Neural progenitor cell (in vitro differentiated cells): ENCODE measurements at regions not wholly inside any gene's neighbourhood (a gene's known extent, or its start where the extent isn't known, plus 50 kb on each side); places are given as distances from the start of the nearest gene placed in this dataset.

Experiments
- DNase-seq: peaks from one replicate; pipeline ENCODE4 v3.0.0-alpha.2; 2016; ENCODE audit warnings: low spot score
- H2AFZ ChIP-seq: fragments of 200-600 bp; sonication (generic); replicated peaks from 2 replicates; pipeline ENCODE4 v1.6.1; 2016; ENCODE audit warnings: antibody characterized with exemption
- H3F3A ChIP-seq: fragments of 200-600 bp; sonication (generic); 2 replicates; pipeline ENCODE4 v1.6.1; 2016; ENCODE audit warnings: antibody characterized with exemption, low read depth
- H3K27ac ChIP-seq: fragments of 200-600 bp; sonication (generic); 2 replicates; pipeline ENCODE4 v1.5.1; 2016; ENCODE audit warnings: mild to moderate bottlenecking
- H3K27me3 ChIP-seq: fragments of 200-600 bp; sonication (generic); 2 replicates; pipeline ENCODE4 v1.6.1; 2016; ENCODE audit warnings: mild to moderate bottlenecking, moderate library complexity
- H3K36me3 ChIP-seq: fragments of 200-600 bp; sonication (generic); 2 replicates; pipeline ENCODE4 v1.5.1; 2016
- H3K4me1 ChIP-seq: fragments of 200-600 bp; sonication (generic); 2 replicates; pipeline ENCODE4 v1.6.1; 2016; ENCODE audit warnings: mixed run types
- H3K4me2 ChIP-seq: fragments of 200-600 bp; sonication (generic); 2 replicates; pipeline ENCODE4 v1.6.1; 2016
- H3K4me3 ChIP-seq: fragments of 200-600 bp; sonication (generic); 2 replicates; pipeline ENCODE4 v1.5.1; 2016
- H3K79me2 ChIP-seq: fragments of 200-600 bp; sonication (generic); 2 replicates; pipeline ENCODE4 v1.6.1; 2016; ENCODE audit warnings: low read depth
- H3K9ac ChIP-seq: fragments of 200-600 bp; sonication (generic); 2 replicates; pipeline ENCODE4 v1.6.1; 2016
- H3K9me3 ChIP-seq: fragments of 200-600 bp; sonication (generic); 2 replicates; pipeline ENCODE4 v1.5.1; 2016; ENCODE audit warnings: low read depth
- H4K20me1 ChIP-seq: fragments of 200-600 bp; sonication (generic); 2 replicates; pipeline ENCODE4 v1.6.1; 2016; ENCODE audit warnings: low read depth
- H3K27ac Mint-ChIP-seq: 3 replicates; pipeline ENCODE4 v1.8.0; 2021; ENCODE audit warnings: mixed read lengths
- H3K27me3 Mint-ChIP-seq: 2 replicates; pipeline ENCODE4 v1.8.0; 2022; ENCODE audit warnings: low read depth, mild to moderate bottlenecking, inconsistent platforms, moderate library complexity, mixed read lengths; ENCODE audit not compliant: insufficient read depth
- H3K36me3 Mint-ChIP-seq: 3 replicates; pipeline ENCODE4 v1.8.0; 2021; ENCODE audit warnings: mixed read lengths
- H3K4me1 Mint-ChIP-seq: 3 replicates; pipeline ENCODE4 v1.8.0; 2021; ENCODE audit warnings: mixed read lengths
- H3K4me3 Mint-ChIP-seq: 3 replicates; pipeline ENCODE4 v1.8.0; 2021; ENCODE audit warnings: mild to moderate bottlenecking, moderate library complexity, mixed read lengths
- H3K9me3 Mint-ChIP-seq: 3 replicates; pipeline ENCODE4 v1.8.0; 2020; ENCODE audit warnings: mixed read lengths
- CTCF ChIP-seq: fragments of 200-600 bp; sonication (generic); IDR thresholded peaks from 2 replicates; pipeline ENCODE4 v1.5.1; 2017; ENCODE audit warnings: antibody characterized with exemption, mild to moderate bottlenecking
- EZH2 ChIP-seq: fragments of 200-600 bp; sonication (generic); IDR thresholded peaks from 2 replicates; pipeline ENCODE4 v1.6.1; 2017; ENCODE audit warnings: antibody characterized with exemption, mild to moderate bottlenecking, moderate library complexity
- EZH2phosphoT487 ChIP-seq: fragments of 200-600 bp; sonication (generic); IDR thresholded peaks from 2 replicates; pipeline ENCODE4 v1.6.1; 2017; ENCODE audit warnings: antibody characterized with exemption

- H3K9ac ChIP-seq: no peak overlapping the region
- H3K36me3 ChIP-seq: no peaks in the 10 kb centered on the region
- no peaks in the 10 kb centered on the region for H3K79me2 ChIP-seq
- Mint-ChIP-seq H3K4me1 (peaks cover 41% of the 10 kb centered on the region), H3K36me3 (no peaks in the 10 kb centered on the region), H3K4me3 (no peak overlapping the region), H3K27ac (no peak overlapping the region), H3K27me3 (peaks cover 3% of the 10 kb centered on the region), H3K9me3 (no peaks in the 10 kb centered on the region)
- H3K4me3 ChIP-seq: no peak overlapping the region
- DNase-seq: no peak
- no peaks in the 10 kb centered on the region for H3K9me3 ChIP-seq
- TF ChIP-seq EZH2phosphoT487 (no peak), CTCF (no peak), EZH2 (no peak)
- H4K20me1 ChIP-seq: no peaks in the 10 kb centered on the region
- H3K27ac ChIP-seq: no peak overlapping the region
- no peak overlapping the region for H2AFZ ChIP-seq
- peaks cover 6% of the 10 kb centered on the region for H3K4me1 ChIP-seq
- peaks cover 3% of the 10 kb centered on the region for H3F3A ChIP-seq
- no peaks in the 10 kb centered on the region for H3K27me3 ChIP-seq
- no peak overlapping the region for H3K4me2 ChIP-seq
Observed at GRCh38 chr6:14286634-14287428, 169.3 kb downstream of the CD83 start.

- Histone ChIP-seq H3K9ac (no peak overlapping the region), H3K4me1 (no peaks in the 10 kb centered on the region), H3K27me3 (no peaks in the 10 kb centered on the region), H3K27ac (no peak overlapping the region), H3K4me3 (no peak overlapping the region), H3K9me3 (no peaks in the 10 kb centered on the region), H2AFZ (no peak overlapping the region), H4K20me1 (no peaks in the 10 kb centered on the region), H3K4me2 (no peak overlapping the region), H3F3A (peaks cover 3% of the 10 kb centered on the region), H3K36me3 (no peaks in the 10 kb centered on the region), H3K79me2 (no peaks in the 10 kb centered on the region)
- H3K9me3 Mint-ChIP-seq: no peaks in the 10 kb centered on the region
- H3K27me3 Mint-ChIP-seq: peaks cover 3% of the 10 kb centered on the region
- no peak for DNase-seq
- no peaks in the 10 kb centered on the region for H3K36me3 Mint-ChIP-seq
- peaks cover 39% of the 10 kb centered on the region for H3K4me1 Mint-ChIP-seq
- no peak for TF ChIP-seq EZH2
- no peak for TF ChIP-seq EZH2phosphoT487
- no peak for TF ChIP-seq CTCF
- H3K27ac Mint-ChIP-seq: no peak overlapping the region
- H3K4me3 Mint-ChIP-seq: no peak overlapping the region
Observed at GRCh38 chr6:14287707-14288106, 170.1 kb downstream of the CD83 start.

GRCh38 chr6:14288910-14289309, 171.3 kb downstream of the CD83 start:
- Mint-ChIP-seq H3K4me3 (no peak overlapping the region), H3K4me1 (peaks cover 32% of the 10 kb centered on the region), H3K27me3 (peaks cover 3% of the 10 kb centered on the region), H3K27ac (no peak overlapping the region), H3K36me3 (no peaks in the 10 kb centered on the region), H3K9me3 (no peaks in the 10 kb centered on the region)
- Histone ChIP-seq H3F3A (peaks cover 3% of the 10 kb centered on the region), H3K79me2 (no peaks in the 10 kb centered on the region), H3K4me1 (no peaks in the 10 kb centered on the region), H2AFZ (no peak overlapping the region), H3K4me2 (no peak overlapping the region), H4K20me1 (no peaks in the 10 kb centered on the region), H3K27ac (no peak overlapping the region), H3K4me3 (no peak overlapping the region), H3K27me3 (no peaks in the 10 kb centered on the region), H3K9ac (no peak overlapping the region), H3K9me3 (no peaks in the 10 kb centered on the region), H3K36me3 (no peaks in the 10 kb centered on the region)
- TF ChIP-seq EZH2: no peak
- no peak for TF ChIP-seq CTCF
- TF ChIP-seq EZH2phosphoT487: no peak
- DNase-seq: no peak
